DOHH2 (cell line): ENCODE measurements at regions not wholly inside any gene's neighbourhood (a gene's known extent, or its start where the extent isn't known, plus 50 kb on each side); places are given as distances from the start of the nearest gene placed in this dataset.

ENCODE experiments used
- CTCF ChIP-seq: fragments of 200-600 bp; sonication (generic); IDR thresholded peaks from one replicate; pipeline ENCODE4 v1.5.1; 2014; ENCODE audit warnings: antibody characterized with exemption, mild to moderate bottlenecking, low read depth, low read length; ENCODE audit not compliant: poor library complexity, severe bottlenecking
- EZH2phosphoT487 ChIP-seq: fragments of 200-600 bp; sonication (generic); IDR thresholded peaks from 2 replicates; pipeline ENCODE4 v1.6.1; 2017; ENCODE audit warnings: borderline replicate concordance, mild to moderate bottlenecking, antibody characterized with exemption, low read length, moderate library complexity, mixed read lengths

DNA sequence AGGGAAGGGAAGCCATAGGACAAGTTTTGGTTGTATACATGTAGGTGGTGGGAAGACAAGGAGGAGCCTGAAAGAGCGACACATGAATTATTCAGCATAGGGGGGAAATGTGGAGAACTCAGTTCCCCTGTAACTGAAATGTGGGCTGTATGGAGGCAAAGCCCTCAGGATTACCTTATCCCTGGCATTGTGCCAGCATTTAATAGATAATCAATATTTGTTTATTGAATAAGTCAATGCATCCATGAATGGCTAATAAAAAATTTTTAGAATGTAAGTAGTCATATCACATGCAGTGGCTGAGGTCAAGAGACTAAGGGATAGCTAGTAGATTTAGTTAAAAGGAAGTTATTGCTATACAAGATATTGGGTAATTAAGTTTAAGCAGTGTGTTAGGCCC, 232.4 kb downstream of the SNAPC1 start:
- TF ChIP-seq CTCF (no peak), EZH2phosphoT487 (no peak)
